CD14-positive monocyte (primary cell): ENCODE measurements at regions not wholly inside any gene's neighbourhood (a gene's known extent, or its start where the extent isn't known, plus 50 kb on each side); places are given as distances from the start of the nearest gene placed in this dataset.

Source experiments
- DNase-seq, 3 donors: peaks; one replicate each; pipeline ENCODE4 v3.0.0-alpha.2; 2011 to 2022
- H2AFZ ChIP-seq: 2 replicates; pipeline ENCODE4 v1.6.0; 2012; ENCODE audit warnings: mild to moderate bottlenecking, low read depth, low read length, inconsistent platforms; ENCODE audit not compliant: insufficient read depth, poor library complexity, severe bottlenecking
- H3K27ac ChIP-seq, 2 donors: 1 replicate in 1 of 2; 2 replicates in 1 of 2; pipeline ENCODE4 v1.5.1; 2012 to 2013; ENCODE audit warnings: low read length in 2 of 2, control low read depth in 1 of 2, inconsistent platforms in 1 of 2, low read depth in 1 of 2, mild to moderate bottlenecking in 1 of 2
- H3K27me3 ChIP-seq, 2 donors: one replicate each; pipeline versions ENCODE4 v1.6.0 to v1.6.1; 2011 to 2013; ENCODE audit warnings: low read length in 2 of 2; ENCODE audit not compliant: control insufficient read depth in 2 of 2, insufficient read depth in 2 of 2
- H3K36me3 ChIP-seq, 2 donors: replicated peaks in 1 of 2; 1 replicate in 1 of 2; 2 replicates in 1 of 2; pipeline versions ENCODE4 v1.5.1 to v1.6.1; 2012 to 2013; ENCODE audit warnings: low read length in 2 of 2, control low read depth in 1 of 2, inconsistent platforms in 1 of 2, mild to moderate bottlenecking in 1 of 2; ENCODE audit not compliant: insufficient read depth in 2 of 2, control insufficient read depth in 1 of 2
- H3K4me1 ChIP-seq, 2 donors: 1 replicate in 1 of 2; 2 replicates in 1 of 2; pipeline versions ENCODE4 v1.5.1 to v1.6.1; 2012 to 2013; ENCODE audit warnings: low read length in 2 of 2, control low read depth in 1 of 2, inconsistent platforms in 1 of 2, mild to moderate bottlenecking in 1 of 2, moderate library complexity in 1 of 2; ENCODE audit not compliant: insufficient read depth in 2 of 2, control insufficient read depth in 1 of 2
- H3K4me2 ChIP-seq: replicated peaks from 2 replicates; pipeline ENCODE3; 2012; ENCODE audit warnings: low read length, moderate library complexity, mild to moderate bottlenecking; ENCODE audit not compliant: poor library complexity, severe bottlenecking; ENCODE audit errors: extremely low read depth
- H3K4me3 ChIP-seq, 3 experiments: fragments of 200-600 bp in 1 of 3; sonication (generic) in 1 of 3; replicated peaks in 1 of 3; 1 replicate in 2 of 3; 2 replicates in 1 of 3; pipeline ENCODE4 v1.5.1; 2011 to 2013; ENCODE audit warnings: low read length in 3 of 3, mild to moderate bottlenecking in 3 of 3, control low read depth in 2 of 3, low read depth in 2 of 3, inconsistent platforms in 1 of 3, moderate library complexity in 1 of 3
- H3K79me2 ChIP-seq: 2 replicates; pipeline ENCODE4 v1.6.0; 2012; ENCODE audit warnings: mild to moderate bottlenecking, control low read depth, inconsistent platforms, low read length, moderate library complexity; ENCODE audit not compliant: insufficient read depth
- H3K9ac ChIP-seq: 2 replicates; pipeline ENCODE4 v1.6.0; 2017; ENCODE audit warnings: low read length, mild to moderate bottlenecking; ENCODE audit not compliant: insufficient read depth, poor library complexity, severe bottlenecking
- H3K9me3 ChIP-seq, 2 donors: replicated peaks in 1 of 2; 1 replicate in 1 of 2; 2 replicates in 1 of 2; pipeline versions ENCODE4 v1.5.1 to v1.6.1; 2012 to 2013; ENCODE audit warnings: low read length in 2 of 2, control low read depth in 1 of 2; ENCODE audit not compliant: control insufficient read depth in 1 of 2, insufficient read depth in 1 of 2
- H4K20me1 ChIP-seq: 2 replicates; pipeline ENCODE4 v1.6.0; 2012; ENCODE audit warnings: mild to moderate bottlenecking, low read length, control low read depth, moderate library complexity; ENCODE audit not compliant: insufficient read depth
- H3K27ac Mint-ChIP-seq, 7 donors: one replicate each; pipeline ENCODE4 v1.8.0; 2020; ENCODE audit warnings: mild to moderate bottlenecking in 7 of 7, mixed read lengths in 7 of 7, moderate library complexity in 6 of 7, inconsistent platforms in 2 of 7
- H3K27me3 Mint-ChIP-seq, 3 donors: one replicate each; pipeline ENCODE4 v1.8.0; 2021 to 2022; ENCODE audit warnings: low read depth in 3 of 3, mild to moderate bottlenecking in 3 of 3, mixed read lengths in 3 of 3, moderate library complexity in 3 of 3, inconsistent platforms in 1 of 3
- H3K36me3 Mint-ChIP-seq, 2 donors: one replicate each; pipeline ENCODE4 v1.8.0; 2020; ENCODE audit warnings: mixed read lengths in 2 of 2, inconsistent platforms in 1 of 2, mild to moderate bottlenecking in 1 of 2
- H3K4me1 Mint-ChIP-seq: one replicate; pipeline ENCODE4 v1.8.0; 2020; ENCODE audit warnings: mild to moderate bottlenecking, mixed read lengths
- H3K4me3 Mint-ChIP-seq, 2 donors: one replicate each; pipeline ENCODE4 v1.8.0; 2020; ENCODE audit warnings: mild to moderate bottlenecking in 2 of 2, mixed read lengths in 2 of 2, moderate library complexity in 1 of 2
- H3K9me3 Mint-ChIP-seq, 7 donors: one replicate each; pipeline ENCODE4 v1.8.0; 2020 to 2022; ENCODE audit warnings: mixed read lengths in 7 of 7, mild to moderate bottlenecking in 6 of 7, moderate library complexity in 6 of 7, inconsistent platforms in 2 of 7
- WGBS: methylation state at CpG from one replicate; pipeline ENCODE4 v1.1.5; 2013; ENCODE audit warnings: missing lambda C conversion rate; ENCODE audit not compliant: insufficient coverage; 5-methylcytosine and 5-hydroxymethylcytosine counted together
- intact Hi-C, 2 donors: fragments of 100-400 bp; cut with micrococcal nuclease; formaldehyde crosslinking; loops; one replicate each; pipeline versions ENCODE4 v1.15.0 to v1.15.1; 2023
- TF ChIP-seq, protein P1 (sequence below): fragments of 200-600 bp; IDR thresholded peaks from one replicate; pipeline ENCODE4 v1.8.0; 2022; ENCODE audit warnings: antibody characterized with exemption, mild to moderate bottlenecking

GRCh38 chrY:18919256-18919655 is 145.7 kb upstream of the HSFY2 start:
- intact Hi-C loops = no loop called here
- H3K27me3 Mint-ChIP-seq = no peaks in the 10 kb centered on the region
- no peak overlapping the region for H3K27ac Mint-ChIP-seq

GRCh38 chrY:18912846-18913245 is 139.3 kb upstream of the HSFY2 start:
- no peak overlapping the region for H3K27ac Mint-ChIP-seq
- H3K4me3 ChIP-seq = no peak overlapping the region
- intact Hi-C loops = no loop called here
- DNase-seq = no peak
- H3K9ac ChIP-seq = no peak overlapping the region
- H3K4me1 ChIP-seq = no peaks in the 10 kb centered on the region
- no CpG with 5 or more reads among the region's 2 CpGs for WGBS
- peaks cover 0 to 2% (median 0%) of the 10 kb centered on the region in 3 donors for H3K27me3 Mint-ChIP-seq
- no peak overlapping the region for H3K27ac ChIP-seq
- no peaks in the 10 kb centered on the region for H3K9me3 Mint-ChIP-seq
- H2AFZ ChIP-seq = no peak overlapping the region
- H3K36me3 ChIP-seq = no peaks in the 10 kb centered on the region
- H3K4me1 Mint-ChIP-seq = no peaks in the 10 kb centered on the region
- no peaks in the 10 kb centered on the region for H3K36me3 Mint-ChIP-seq
- no peaks in the 10 kb centered on the region for H4K20me1 ChIP-seq
- H3K4me3 Mint-ChIP-seq = no peak overlapping the region
- H3K79me2 ChIP-seq = no peaks in the 10 kb centered on the region
- no peaks in the 10 kb centered on the region for H3K27me3 ChIP-seq
- no peak overlapping the region for H3K4me2 ChIP-seq
- TF ChIP-seq, protein P1, sequence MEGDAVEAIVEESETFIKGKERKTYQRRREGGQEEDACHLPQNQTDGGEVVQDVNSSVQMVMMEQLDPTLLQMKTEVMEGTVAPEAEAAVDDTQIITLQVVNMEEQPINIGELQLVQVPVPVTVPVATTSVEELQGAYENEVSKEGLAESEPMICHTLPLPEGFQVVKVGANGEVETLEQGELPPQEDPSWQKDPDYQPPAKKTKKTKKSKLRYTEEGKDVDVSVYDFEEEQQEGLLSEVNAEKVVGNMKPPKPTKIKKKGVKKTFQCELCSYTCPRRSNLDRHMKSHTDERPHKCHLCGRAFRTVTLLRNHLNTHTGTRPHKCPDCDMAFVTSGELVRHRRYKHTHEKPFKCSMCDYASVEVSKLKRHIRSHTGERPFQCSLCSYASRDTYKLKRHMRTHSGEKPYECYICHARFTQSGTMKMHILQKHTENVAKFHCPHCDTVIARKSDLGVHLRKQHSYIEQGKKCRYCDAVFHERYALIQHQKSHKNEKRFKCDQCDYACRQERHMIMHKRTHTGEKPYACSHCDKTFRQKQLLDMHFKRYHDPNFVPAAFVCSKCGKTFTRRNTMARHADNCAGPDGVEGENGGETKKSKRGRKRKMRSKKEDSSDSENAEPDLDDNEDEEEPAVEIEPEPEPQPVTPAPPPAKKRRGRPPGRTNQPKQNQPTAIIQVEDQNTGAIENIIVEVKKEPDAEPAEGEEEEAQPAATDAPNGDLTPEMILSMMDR = no peak
- no peaks in the 10 kb centered on the region for H3K9me3 ChIP-seq

More at GRCh38 chrY:18919256-18919655, 145.7 kb upstream of the HSFY2 start:
- no peak for DNase-seq
- Mint-ChIP-seq H3K4me3 (no peak overlapping the region), H3K4me1 (no peaks in the 10 kb centered on the region), H3K36me3 (no peaks in the 10 kb centered on the region), H3K9me3 (peaks cover 0 to 2% (median 0%) of the 10 kb centered on the region in 7 donors)
- Histone ChIP-seq H3K36me3 (no peaks in the 10 kb centered on the region), H3K27me3 (no peaks in the 10 kb centered on the region), H3K79me2 (no peaks in the 10 kb centered on the region), H3K9ac (no peak overlapping the region), H3K9me3 (no peaks in the 10 kb centered on the region), H4K20me1 (no peaks in the 10 kb centered on the region), H2AFZ (no peak overlapping the region), H3K4me2 (no peak overlapping the region), H3K27ac (no peak overlapping the region), H3K4me3 (no peak overlapping the region), H3K4me1 (no peaks in the 10 kb centered on the region)
- WGBS = no CpG with 5 or more reads among the region's 5 CpGs
- TF ChIP-seq, protein P1 = no peak
